SHP77 treated with DMSO at 0.1 percent for 48 hours (cell line): ENCODE measurements at regions not wholly inside any gene's neighbourhood (a gene's known extent, or its start where the extent isn't known, plus 50 kb on each side); places are given as distances from the start of the nearest gene placed in this dataset.
A peak's percentile ranks its signal among the peaks of the same experiment; 100 is the strongest.

Source experiments
- DNase-seq: peaks from one replicate; lab custom pipeline; 2025; lab: John Stamatoyannopoulos, UW

GRCh38 chr18:11553098-11553940 is 56.1 kb upstream of the SLC35G4 start:
- DNase-seq: peak; percentile 60

DNA sequence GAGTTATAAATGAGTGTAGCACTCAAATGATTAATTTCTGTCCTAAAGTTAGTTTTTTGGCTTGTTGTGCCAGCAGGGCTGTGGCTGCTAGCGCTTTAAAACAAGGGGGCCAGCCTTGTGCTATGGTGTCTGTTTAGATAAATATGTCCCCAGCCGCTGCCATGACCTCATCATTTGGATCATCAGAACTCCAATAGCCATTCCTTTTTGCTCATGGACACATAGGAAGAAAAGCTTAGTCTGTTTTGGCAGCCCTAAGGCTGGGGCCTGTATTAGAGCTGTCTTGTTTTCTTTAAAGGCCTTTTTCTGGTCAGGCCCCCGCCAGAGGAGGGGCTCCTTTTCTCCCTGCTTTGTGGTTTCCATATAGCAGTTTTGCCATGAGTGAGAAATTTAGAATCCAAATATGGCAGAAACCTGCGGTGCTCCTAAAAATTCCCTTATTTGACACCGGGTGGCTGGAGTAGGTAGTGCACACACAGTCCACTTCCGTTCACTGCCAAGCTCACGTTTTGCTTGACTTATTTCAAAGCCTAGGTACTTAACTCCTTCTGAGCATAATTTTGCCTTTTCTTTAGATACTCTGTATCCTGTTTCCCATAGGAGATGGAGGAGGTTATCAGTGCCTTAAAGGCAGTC is 60.4 kb upstream of the SLC35G4 start:
- no peak for DNase-seq

DNA sequence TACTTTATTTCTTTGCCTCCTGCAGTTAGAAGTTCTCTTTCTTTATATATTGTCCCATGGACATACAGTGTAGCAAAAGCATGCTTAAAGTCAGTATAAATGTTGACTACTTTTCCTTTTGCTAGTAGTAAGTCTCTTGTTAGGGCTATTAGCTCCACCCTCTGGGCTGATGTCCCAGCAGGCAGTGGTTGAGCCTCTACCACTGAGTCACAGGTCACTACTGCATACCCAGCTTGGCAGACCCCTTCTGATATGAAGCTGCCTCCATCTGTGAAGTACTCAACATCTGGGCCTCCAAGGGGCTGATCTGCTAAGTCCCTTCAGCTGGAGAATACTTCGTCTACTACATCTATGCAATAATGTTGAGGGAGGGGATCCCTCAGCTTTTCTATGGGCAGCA is 61.0 kb upstream of the SLC35G4 start:
- no peak for DNase-seq

GRCh38 chr18:11544060-11544633 is 65.2 kb upstream of the SLC35G4 start:
- no peak for DNase-seq

GRCh38 chr18:11541179-11541578 is 68.2 kb upstream of the SLC35G4 start:
- no peak for DNase-seq

DNA sequence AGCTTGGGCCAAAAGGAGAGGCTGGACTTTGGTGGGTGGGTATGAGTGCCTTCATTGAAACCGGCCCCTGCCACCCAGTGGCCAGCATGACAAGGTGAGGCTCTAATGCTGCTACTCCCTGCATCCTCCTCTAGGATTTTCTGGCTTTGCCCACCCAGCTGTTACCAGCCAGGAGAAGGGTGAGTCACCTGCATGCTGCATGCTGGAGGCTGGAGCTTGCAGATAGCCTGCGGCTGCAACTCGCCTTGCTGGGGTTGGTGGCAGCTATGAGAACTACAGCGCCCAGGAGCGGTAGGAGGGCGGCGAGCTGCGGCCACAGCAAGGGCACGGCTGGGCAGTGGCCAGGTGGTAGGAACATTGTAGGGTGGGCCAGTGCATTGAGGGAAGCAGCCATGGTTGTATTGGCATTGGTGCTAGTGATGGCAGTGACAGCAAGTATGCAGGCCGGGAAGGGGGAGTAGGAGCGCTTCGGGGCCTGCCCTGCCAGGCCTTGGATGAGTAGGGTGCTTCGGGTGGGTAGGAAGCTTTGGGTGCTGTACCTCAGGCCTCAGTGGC is 75.4 kb upstream of the SLC35G4 start:
- DNase-seq: no peak

DNA sequence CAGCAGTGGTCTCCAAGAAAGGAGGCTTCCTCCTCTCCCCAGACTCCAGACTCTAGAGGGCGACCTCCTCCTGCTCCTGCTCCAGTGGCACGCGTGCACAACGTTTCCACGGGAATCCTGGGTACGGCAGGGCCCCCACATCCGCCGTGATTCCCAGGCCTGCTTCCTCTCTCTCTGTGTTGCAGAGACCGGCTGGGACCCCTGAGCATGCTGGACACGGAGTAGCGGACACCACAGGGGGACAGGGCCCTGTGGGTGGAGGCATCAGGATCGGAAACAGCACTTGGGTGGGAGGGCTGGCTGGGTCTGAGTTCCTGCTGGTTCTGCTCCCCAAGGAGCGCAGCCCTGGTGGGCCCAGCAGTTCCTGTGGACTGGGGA is 75.9 kb upstream of the SLC35G4 start:
- DNase-seq: no peak

- no peak for DNase-seq
These were observed 76.5 kb upstream of the SLC35G4 start for GRCh38 chr18:11532758-11533512.

DNA sequence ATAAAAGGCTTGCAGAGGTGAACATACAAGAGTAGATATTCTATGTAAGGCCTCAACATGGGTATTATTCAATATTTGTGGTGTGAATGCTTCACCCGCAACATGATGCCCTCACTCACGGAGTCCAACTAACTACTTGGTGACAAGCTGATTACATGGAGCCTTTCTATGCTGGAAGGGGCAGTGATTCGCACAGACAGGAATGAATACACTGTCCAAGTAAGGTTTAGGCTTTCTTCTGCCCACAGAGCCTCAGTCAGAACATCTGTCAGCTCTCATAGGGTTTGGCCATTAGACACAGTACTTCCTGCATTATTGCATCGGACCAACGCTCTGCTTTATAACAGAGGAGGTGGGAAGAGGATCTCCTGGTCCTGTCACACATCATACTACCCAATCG is 80.3 kb upstream of the SLC35G4 start:
- no peak for DNase-seq

- no peak for DNase-seq
These were observed 82.7 kb upstream of the SLC35G4 start for GRCh38 chr18:11526675-11527074.

DNA sequence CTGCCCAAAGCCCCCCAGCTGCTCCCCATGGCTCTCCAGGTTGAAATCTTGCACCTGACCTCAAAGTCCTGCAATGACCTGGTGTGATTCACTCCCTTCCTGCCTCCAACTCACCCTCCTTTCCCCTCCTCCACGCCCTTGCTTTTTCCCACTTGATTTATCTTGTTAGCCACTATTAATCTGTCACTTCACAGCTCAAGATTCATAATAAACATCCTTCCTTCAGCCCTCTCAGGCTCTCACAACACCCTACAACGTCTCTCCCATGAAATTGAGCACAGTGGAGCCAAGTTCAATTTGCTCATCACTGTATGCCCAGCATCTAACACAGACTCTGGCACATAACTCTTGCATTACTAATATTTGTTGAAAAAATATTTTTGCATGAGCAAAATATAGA is 85.6 kb upstream of the SLC35G4 start:
- DNase-seq: no peak

DNA sequence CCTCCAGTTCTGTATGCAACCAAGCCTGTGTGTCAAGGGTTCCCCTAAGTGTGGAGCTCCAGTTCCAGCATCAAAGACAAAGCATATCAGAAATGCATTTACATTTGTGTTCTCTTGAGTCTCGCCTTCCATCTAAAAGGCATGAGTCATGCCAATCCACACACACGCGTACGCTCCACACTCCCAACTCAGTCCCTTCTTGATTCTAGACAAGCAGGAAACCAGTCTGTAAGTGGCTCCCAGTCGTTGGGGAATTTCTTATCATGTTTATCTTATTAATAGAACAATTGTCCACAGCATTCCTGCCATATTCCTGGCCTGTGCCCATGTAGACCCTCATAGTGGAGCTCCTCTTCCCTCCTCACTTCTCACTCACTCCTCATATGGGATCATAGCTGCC is 86.4 kb upstream of the SLC35G4 start:
- no peak for DNase-seq

- no peak for DNase-seq
These were observed 87.5 kb upstream of the SLC35G4 start for GRCh38 chr18:11521853-11522252.

DNA sequence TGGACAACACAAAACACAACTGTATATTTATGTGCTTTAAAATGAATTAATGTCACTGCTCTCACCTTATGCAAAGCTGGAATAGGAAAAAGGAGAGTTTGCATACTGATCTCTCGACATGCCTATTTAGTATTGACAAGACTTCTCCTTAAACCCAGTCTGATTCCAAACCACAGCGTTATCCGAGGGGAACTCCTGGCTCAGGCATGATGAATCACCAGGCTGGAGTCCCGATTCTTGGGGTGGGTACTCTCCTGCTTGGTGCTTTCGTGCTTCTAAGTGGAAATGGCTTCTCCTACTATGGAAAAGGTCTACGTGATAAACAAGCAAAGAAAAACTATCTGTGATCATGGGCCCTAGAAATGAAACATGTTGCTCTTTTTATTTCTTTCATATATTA is 88.9 kb upstream of the SLC35G4 start:
- DNase-seq: no peak

- DNase-seq: peak; percentile 27
These were observed 90.4 kb upstream of the SLC35G4 start for GRCh38 chr18:11518788-11519685.

DNA sequence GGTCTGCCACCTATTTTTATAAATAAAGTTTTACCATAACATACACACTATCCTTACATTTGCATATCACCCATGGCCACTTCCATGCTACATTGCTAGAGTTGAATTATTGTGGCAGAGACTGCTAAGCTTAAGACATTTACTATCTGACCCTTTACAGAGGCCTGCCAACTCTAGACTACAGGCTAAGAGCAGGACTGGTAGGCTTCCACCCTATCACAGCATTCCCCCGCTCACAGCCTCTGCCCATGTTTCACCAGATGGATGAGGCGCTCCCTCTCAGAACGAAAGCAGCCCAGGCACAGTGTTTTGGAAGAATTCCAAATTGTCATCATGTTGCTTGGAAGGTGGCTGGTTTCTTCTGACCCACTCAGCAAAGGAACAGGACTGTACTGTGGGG is 91.7 kb upstream of the SLC35G4 start:
- DNase-seq: no peak

- DNase-seq: no peak
These were observed 92.5 kb upstream of the SLC35G4 start for GRCh38 chr18:11516751-11517503.

- DNase-seq: no peak
These were observed 95.1 kb upstream of the SLC35G4 start for GRCh38 chr18:11514267-11514666.

GRCh38 chr18:11512096-11513025 is 97.0 kb upstream of the SLC35G4 start:
- DNase-seq: no peak
